ENCODE measurements at regions not wholly inside any gene's neighbourhood (a gene's known extent, or its start where the extent isn't known, plus 50 kb on each side); places are given as distances from the start of the nearest gene placed in this dataset.

- Mint-ChIP-seq H3K36me3 (ENCODE audit: insufficient read depth, unreplicated experiment) (no peaks in the 10 kb centered on the region), H3K27ac (ENCODE audit: unreplicated experiment) (no peak overlapping the region), H3K4me1 (ENCODE audit: low read depth, unreplicated experiment) (no peaks in the 10 kb centered on the region), H3K9me3 (ENCODE audit: unreplicated experiment) (no peaks in the 10 kb centered on the region), H3K27me3 (ENCODE audit: insufficient read depth, unreplicated experiment) (peaks cover 3% of the 10 kb centered on the region), H3K4me3 (ENCODE audit: unreplicated experiment) (no peak overlapping the region)
- no peak for DNase-seq
- BruUV-seq (replicated peaks), result no TSS peak
- POLR2A ChIA-PET, result no interaction called here
- Histone ChIP-seq H3K9me3 (no peaks in the 10 kb centered on the region), H3K4me3 (ENCODE audit: low read depth, low read length) (no peak overlapping the region), H3K4me1 (no peaks in the 10 kb centered on the region), H3K36me3 (ENCODE audit: control insufficient read depth, insufficient read depth, low read length) (no peaks in the 10 kb centered on the region), H3K27me3 (replicated peaks; ENCODE audit: control insufficient read depth, insufficient read depth, low read length) (no peaks in the 10 kb centered on the region)
- intact Hi-C loops (cut with micrococcal nuclease; ENCODE audit: unreplicated experiment), result no loop called here
- CTCF ChIA-PET, result no interaction called here
- no peak for TF ChIP-seq CTCF (IDR thresholded peaks at IDR 0.05; ENCODE audit: insufficient read depth in 1 of 2, low read depth in 1 of 2, low read length in 1 of 2, severe bottlenecking in 1 of 2, unreplicated experiment in 1 of 2)
Observed at GRCh38 chr1:29549001-29549400, 312.7 kb downstream of the PTPRU start.

- H3K4me1 ChIP-seq, result no peaks in the 10 kb centered on the region
- H3K27ac Mint-ChIP-seq (ENCODE audit: unreplicated experiment), result no peak overlapping the region
- no peaks in the 10 kb centered on the region for H3K36me3 Mint-ChIP-seq (ENCODE audit: insufficient read depth, unreplicated experiment)
- ChIA-PET CTCF (no interaction called here), POLR2A (no interaction called here)
- DNase-seq, result no peak
- H3K9me3 Mint-ChIP-seq (ENCODE audit: unreplicated experiment), result no peaks in the 10 kb centered on the region
- no peaks in the 10 kb centered on the region for H3K36me3 ChIP-seq (ENCODE audit: control insufficient read depth, insufficient read depth, low read length)
- no TSS peak for BruUV-seq (replicated peaks)
- no peak overlapping the region for H3K4me3 ChIP-seq (ENCODE audit: low read depth, low read length)
- H3K9me3 ChIP-seq, result no peaks in the 10 kb centered on the region
- no peaks in the 10 kb centered on the region for H3K4me1 Mint-ChIP-seq (ENCODE audit: low read depth, unreplicated experiment)
- peaks cover 3% of the 10 kb centered on the region for H3K27me3 Mint-ChIP-seq (ENCODE audit: insufficient read depth, unreplicated experiment)
- no peaks in the 10 kb centered on the region for H3K27me3 ChIP-seq (replicated peaks; ENCODE audit: control insufficient read depth, insufficient read depth, low read length)
- no peak for TF ChIP-seq CTCF (IDR thresholded peaks at IDR 0.05; ENCODE audit: insufficient read depth in 1 of 2, low read depth in 1 of 2, low read length in 1 of 2, severe bottlenecking in 1 of 2, unreplicated experiment in 1 of 2)
- H3K4me3 Mint-ChIP-seq (ENCODE audit: unreplicated experiment), result no peak overlapping the region
- intact Hi-C loops (cut with micrococcal nuclease; ENCODE audit: unreplicated experiment), result no loop called here
Observed at GRCh38 chr1:29548091-29548490, 311.8 kb downstream of the PTPRU start.

GRCh38 chr1:29547300-29547699 lies 311.0 kb downstream of the PTPRU start:
- H3K9me3 ChIP-seq, result no peaks in the 10 kb centered on the region
- DNase-seq, result no peak
- no peak overlapping the region for H3K4me3 ChIP-seq (ENCODE audit: low read depth, low read length)
- BruUV-seq (replicated peaks), result no TSS peak
- ChIA-PET POLR2A (no interaction called here), CTCF (no interaction called here)
- no peak for TF ChIP-seq CTCF (IDR thresholded peaks at IDR 0.05; ENCODE audit: insufficient read depth in 1 of 2, low read depth in 1 of 2, low read length in 1 of 2, severe bottlenecking in 1 of 2, unreplicated experiment in 1 of 2)
- H3K4me1 ChIP-seq, result no peaks in the 10 kb centered on the region
- no peaks in the 10 kb centered on the region for H3K4me1 Mint-ChIP-seq (ENCODE audit: low read depth, unreplicated experiment)
- H3K9me3 Mint-ChIP-seq (ENCODE audit: unreplicated experiment), result no peaks in the 10 kb centered on the region
- intact Hi-C loops (cut with micrococcal nuclease; ENCODE audit: unreplicated experiment), result no loop called here
- H3K4me3 Mint-ChIP-seq (ENCODE audit: unreplicated experiment), result no peak overlapping the region
- no peaks in the 10 kb centered on the region for H3K36me3 Mint-ChIP-seq (ENCODE audit: insufficient read depth, unreplicated experiment)
- H3K27me3 ChIP-seq (replicated peaks; ENCODE audit: control insufficient read depth, insufficient read depth, low read length), result no peaks in the 10 kb centered on the region
- no peak overlapping the region for H3K27ac Mint-ChIP-seq (ENCODE audit: unreplicated experiment)
- peaks cover 3% of the 10 kb centered on the region for H3K27me3 Mint-ChIP-seq (ENCODE audit: insufficient read depth, unreplicated experiment)
- no peaks in the 10 kb centered on the region for H3K36me3 ChIP-seq (ENCODE audit: control insufficient read depth, insufficient read depth, low read length)
